ENCODE measurements at regions not wholly inside any gene's neighbourhood (a gene's known extent, or its start where the extent isn't known, plus 50 kb on each side); places are given as distances from the start of the nearest gene placed in this dataset.

GRCh38 chr18:61272793-61273192 lies 60.4 kb upstream of the CDH20 start:
- Histone ChIP-seq H3K27me3 (replicated peaks; ENCODE audit: insufficient read depth, low read depth, low read length, poor library complexity) (peaks cover 7% of the 10 kb centered on the region), H3K27ac (ENCODE audit: low read depth, low read length, poor library complexity, severe bottlenecking) (no peak overlapping the region), H3K4me1 (ENCODE audit: insufficient read depth, low read length, poor library complexity, severe bottlenecking) (no peaks in the 10 kb centered on the region), H3K36me3 (ENCODE audit: insufficient read depth, low read length, poor library complexity, severe bottlenecking) (no peaks in the 10 kb centered on the region), H3K9me3 (ENCODE audit: low read depth, low read length, poor library complexity, severe bottlenecking) (no peaks in the 10 kb centered on the region), H3K4me3 (ENCODE audit: low read depth, low read length, poor library complexity, severe bottlenecking) (no peak overlapping the region)
- CTCF ChIA-PET = interaction anchor here (0.7 kb wide), 1 partner anchor 234 kb away, joined by 10 read pairs; no protein-coding TSS in a partner anchor
- POLR2A ChIA-PET (ENCODE audit: low non-redundant PET) = no interaction called here
- intact Hi-C loops (cut with micrococcal nuclease; ENCODE audit: unreplicated experiment) = no loop called here
- TF ChIP-seq EZH2 (IDR thresholded peaks at IDR 0.05; ENCODE audit: borderline replicate concordance, low read depth, low read length, poor library complexity, severe bottlenecking) (no peak), CTCF (conservative IDR thresholded peaks at IDR 0.05; ENCODE audit: low read depth, low read length) (no peak)
- no TSS peak for BruUV-seq (replicated peaks)
- no peak for DNase-seq (ENCODE audit: low spot score)

- no TSS peak for BruUV-seq (replicated peaks)
- ChIA-PET POLR2A (ENCODE audit: low non-redundant PET) (no interaction called here), CTCF (no interaction called here)
- Histone ChIP-seq H3K4me1 (ENCODE audit: insufficient read depth, low read length, poor library complexity, severe bottlenecking) (no peaks in the 10 kb centered on the region), H3K4me3 (ENCODE audit: low read depth, low read length, poor library complexity, severe bottlenecking) (no peak overlapping the region), H3K27me3 (replicated peaks; ENCODE audit: insufficient read depth, low read depth, low read length, poor library complexity) (peaks cover 7% of the 10 kb centered on the region), H3K27ac (ENCODE audit: low read depth, low read length, poor library complexity, severe bottlenecking) (no peak overlapping the region), H3K9me3 (ENCODE audit: low read depth, low read length, poor library complexity, severe bottlenecking) (no peaks in the 10 kb centered on the region), H3K36me3 (ENCODE audit: insufficient read depth, low read length, poor library complexity, severe bottlenecking) (no peaks in the 10 kb centered on the region)
- TF ChIP-seq EZH2 (IDR thresholded peaks at IDR 0.05; ENCODE audit: borderline replicate concordance, low read depth, low read length, poor library complexity, severe bottlenecking) (no peak), CTCF (conservative IDR thresholded peaks at IDR 0.05; ENCODE audit: low read depth, low read length) (no peak)
- DNase-seq (ENCODE audit: low spot score) = no peak
- intact Hi-C loops (cut with micrococcal nuclease; ENCODE audit: unreplicated experiment) = no loop called here
These were observed 59.7 kb upstream of the CDH20 start for GRCh38 chr18:61273533-61273932.

GRCh38 chr18:61274416-61274960 lies 58.7 kb upstream of the CDH20 start:
- DNase-seq (ENCODE audit: low spot score) = no peak
- Histone ChIP-seq H3K27me3 (replicated peaks; ENCODE audit: insufficient read depth, low read depth, low read length, poor library complexity) (peaks cover 7% of the 10 kb centered on the region), H3K4me1 (ENCODE audit: insufficient read depth, low read length, poor library complexity, severe bottlenecking) (no peaks in the 10 kb centered on the region), H3K4me3 (ENCODE audit: low read depth, low read length, poor library complexity, severe bottlenecking) (no peak overlapping the region), H3K36me3 (ENCODE audit: insufficient read depth, low read length, poor library complexity, severe bottlenecking) (no peaks in the 10 kb centered on the region), H3K27ac (ENCODE audit: low read depth, low read length, poor library complexity, severe bottlenecking) (no peak overlapping the region), H3K9me3 (ENCODE audit: low read depth, low read length, poor library complexity, severe bottlenecking) (no peaks in the 10 kb centered on the region)
- BruUV-seq (replicated peaks) = no TSS peak
- no peak for TF ChIP-seq CTCF (conservative IDR thresholded peaks at IDR 0.05; ENCODE audit: low read depth, low read length)
- TF ChIP-seq EZH2 (IDR thresholded peaks at IDR 0.05; ENCODE audit: borderline replicate concordance, low read depth, low read length, poor library complexity, severe bottlenecking) = no peak
- ChIA-PET CTCF (no interaction called here), POLR2A (ENCODE audit: low non-redundant PET) (no interaction called here)
- intact Hi-C loops (cut with micrococcal nuclease; ENCODE audit: unreplicated experiment) = no loop called here

Measured in A673 (cell line).